Gastroesophageal sphincter (tissue), 4 donors: ENCODE measurements at regions not wholly inside any gene's neighbourhood (a gene's known extent, or its start where the extent isn't known, plus 50 kb on each side); places are given as distances from the start of the nearest gene placed in this dataset.

Experiments used
- ATAC-seq: fragments of 150-250 bp; one replicate; pipeline ENCODE4 v1.9.1; 2016; ENCODE audit warnings: mild to moderate bottlenecking, moderate library complexity
- H3K27ac ChIP-seq, 4 donors: fragments of 200-600 bp; sonication (generic) in 3 of 4; 1 replicate in 3 of 4; 2 replicates in 1 of 4; pipeline ENCODE4 v1.5.1; 2016 to 2019
- H3K27me3 ChIP-seq: fragments of 200-600 bp; sonication (generic); one replicate; pipeline ENCODE4 v1.5.1; 2019
- H3K36me3 ChIP-seq, 2 donors: fragments of 200-600 bp; sonication (generic); one replicate each; pipeline ENCODE4 v1.5.1; 2019; ENCODE audit warnings: control low read depth in 1 of 2
- H3K4me1 ChIP-seq, 3 donors: fragments of 200-600 bp; sonication (generic); 1 replicate in 2 of 3; 2 replicates in 1 of 3; pipeline ENCODE4 v1.5.1; 2016 to 2019; ENCODE audit warnings: control low read depth in 2 of 3
- H3K4me3 ChIP-seq, 2 donors: fragments of 200-600 bp; sonication (generic); one replicate each; pipeline ENCODE4 v1.5.1; 2019; ENCODE audit warnings: mild to moderate bottlenecking in 1 of 2, moderate library complexity in 1 of 2
- H3K9me3 ChIP-seq, 3 donors: fragments of 200-600 bp; sonication (generic); one replicate each; pipeline ENCODE4 v1.5.1; 2017 to 2019; ENCODE audit warnings: control low read depth in 2 of 3
- CTCF ChIP-seq, 4 experiments: fragments of 200-600 bp in 2 of 4; fragments of 450-650 bp in 2 of 4; sonication (generic) in 1 of 4; IDR thresholded peaks; one replicate each; pipeline ENCODE4 v1.5.1; 2017 to 2019; ENCODE audit warnings: antibody characterized with exemption in 4 of 4, mild to moderate bottlenecking in 2 of 4, moderate library complexity in 2 of 4
- EP300 ChIP-seq: sonication (generic); formaldehyde crosslinking; IDR thresholded peaks from one replicate; pipeline ENCODE4 v1.6.1; 2017; ENCODE audit warnings: antibody characterized with exemption, mild to moderate bottlenecking
- POLR2A ChIP-seq, 2 donors: fragments of 450-650 bp; IDR thresholded peaks; one replicate each; pipeline ENCODE4 v1.6.1; 2017; ENCODE audit warnings: antibody characterized with exemption in 2 of 2, mild to moderate bottlenecking in 2 of 2, moderate library complexity in 1 of 2
- POLR2AphosphoS5 ChIP-seq: sonication (generic); formaldehyde crosslinking; IDR thresholded peaks from one replicate; pipeline ENCODE4 v1.6.1; 2017; ENCODE audit warnings: antibody characterized with exemption
- WGBS, 2 donors: methylation state at CpG; one replicate each; pipeline ENCODE4 v1.1.5; 2018; ENCODE audit warnings: low coverage in 1 of 2; 5-methylcytosine and 5-hydroxymethylcytosine counted together

GRCh38 chr6:43983632-43984031 lies 143.6 kb downstream of the MRPL14 start:
- 80 to 81% methylated on average over 6 to 7 of the region's 7 CpGs for WGBS, 2 donors
- Histone ChIP-seq H3K27me3 (no peaks in the 10 kb centered on the region), H3K27ac (no peak overlapping the region), H3K4me1 (peaks cover 0 to 5% (median 0%) of the 10 kb centered on the region in 3 donors), H3K4me3 (no peak overlapping the region), H3K36me3 (no peaks in the 10 kb centered on the region), H3K9me3 (no peaks in the 10 kb centered on the region)
- ATAC-seq = no peak
- TF ChIP-seq POLR2AphosphoS5 (no peak), POLR2A (IDR thresholded peaks at IDR 0.05) (no peak), CTCF (IDR thresholded peaks at IDR 0.05) (no peak), EP300 (no peak)

- no peak for ATAC-seq
- no peaks in the 10 kb centered on the region for H3K36me3 ChIP-seq
- peaks cover 0 to 10% (median 0%) of the 10 kb centered on the region in 3 donors for H3K4me1 ChIP-seq
- H3K4me3 ChIP-seq = no peak overlapping the region
- no peaks in the 10 kb centered on the region for H3K27me3 ChIP-seq
- no peak overlapping the region for H3K27ac ChIP-seq
- no peaks in the 10 kb centered on the region for H3K9me3 ChIP-seq
- no CpG with 5 or more reads among the region's 2 CpGs for WGBS, 2 donors
- TF ChIP-seq CTCF (IDR thresholded peaks at IDR 0.05) (no peak), POLR2A (IDR thresholded peaks at IDR 0.05) (no peak), POLR2AphosphoS5 (no peak), EP300 (no peak)
These were observed 144.1 kb downstream of the MRPL14 start for GRCh38 chr6:43983191-43983590.

DNA sequence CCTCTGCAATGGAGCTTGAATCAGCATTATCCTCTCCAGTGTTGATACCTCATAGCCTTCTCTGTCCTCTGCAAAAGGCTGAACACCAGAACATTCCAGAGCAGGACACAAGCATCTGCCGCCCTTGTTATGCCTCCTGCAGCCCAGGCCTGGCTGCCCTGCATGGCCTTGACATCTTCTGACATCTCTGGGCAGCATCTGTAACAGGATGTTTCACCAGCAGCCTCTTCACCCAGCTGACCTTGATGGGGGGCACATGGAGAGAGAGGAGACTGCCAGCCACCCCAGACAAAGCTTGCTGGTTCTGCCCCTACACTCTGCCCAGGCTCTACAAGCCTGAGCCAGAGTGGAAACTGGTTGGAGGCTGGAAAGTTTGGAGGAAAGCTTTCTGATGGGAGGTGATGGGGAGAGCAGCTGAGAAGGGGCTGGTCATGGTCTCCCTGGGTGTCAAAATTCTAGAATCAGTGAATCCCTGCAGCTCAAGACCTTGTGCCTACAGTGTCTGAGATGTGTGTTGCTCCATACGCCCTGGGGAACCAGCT lies 145.1 kb downstream of the MRPL14 start:
- Histone ChIP-seq H3K9me3 (no peaks in the 10 kb centered on the region), H3K4me1 (peaks cover 0 to 12% (median 0%) of the 10 kb centered on the region in 3 donors), H3K4me3 (no peak overlapping the region), H3K27me3 (no peaks in the 10 kb centered on the region), H3K36me3 (no peaks in the 10 kb centered on the region), H3K27ac (no peak overlapping the region)
- no peak for ATAC-seq
- TF ChIP-seq CTCF (IDR thresholded peaks at IDR 0.05) (no peak), POLR2AphosphoS5 (no peak), POLR2A (IDR thresholded peaks at IDR 0.05) (no peak), EP300 (no peak)
- 90 to 100% methylated on average over 1 to 2 of the region's 2 CpGs for WGBS, 2 donors

DNA sequence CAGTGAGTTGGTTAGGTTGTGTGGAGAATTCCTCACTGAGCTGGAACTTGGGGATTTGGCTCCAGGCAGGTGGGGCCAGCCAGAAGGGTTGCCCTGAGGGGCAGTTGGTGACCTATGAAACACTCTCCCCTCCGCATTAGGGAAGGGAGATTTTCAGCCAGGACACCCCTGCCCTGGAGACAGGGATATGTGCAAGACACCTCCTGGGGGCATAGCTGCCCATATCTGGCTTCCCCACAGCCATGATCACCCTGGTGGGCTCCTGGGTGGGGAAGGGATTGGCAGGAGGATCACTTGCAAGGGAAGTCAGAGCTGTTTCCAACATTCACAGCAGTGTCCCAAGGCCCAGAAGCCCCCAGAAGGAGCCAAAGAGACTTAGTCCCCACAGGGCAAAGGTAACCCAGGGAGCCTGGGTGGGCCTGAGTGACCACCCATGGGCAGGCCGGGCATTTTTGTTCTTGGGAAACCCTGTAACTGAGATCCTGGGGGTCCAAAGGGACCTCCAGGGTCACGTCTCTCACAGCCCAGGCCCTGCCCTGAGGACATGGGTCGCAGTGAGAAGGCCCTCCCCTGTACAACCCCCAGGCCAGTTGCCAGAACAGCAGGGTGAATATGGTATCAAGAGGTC lies 145.8 kb downstream of the MRPL14 start:
- Histone ChIP-seq H3K27ac (no peak overlapping the region), H3K27me3 (no peaks in the 10 kb centered on the region), H3K4me1 (peaks cover 0 to 12% (median 0%) of the 10 kb centered on the region in 3 donors), H3K36me3 (no peaks in the 10 kb centered on the region), H3K9me3 (no peaks in the 10 kb centered on the region), H3K4me3 (no peak overlapping the region)
- 90% methylated on average over 3 of the region's 4 CpGs; no CpG with 5 or more reads in 1 of the 2 donors for WGBS, 2 donors
- TF ChIP-seq POLR2A (IDR thresholded peaks at IDR 0.05) = no peak
- TF ChIP-seq POLR2AphosphoS5 = no peak
- no peak for ATAC-seq

GRCh38 chr6:43980004-43980795 lies 147.1 kb downstream of the MRPL14 start:
- H3K9me3 ChIP-seq = no peaks in the 10 kb centered on the region
- H3K36me3 ChIP-seq = no peaks in the 10 kb centered on the region
- ATAC-seq = no peak
- no peak overlapping the region for H3K27ac ChIP-seq
- H3K4me1 ChIP-seq = peaks cover 0 to 12% (median 0%) of the 10 kb centered on the region in 3 donors
- H3K4me3 ChIP-seq = no peak overlapping the region
- no peaks in the 10 kb centered on the region for H3K27me3 ChIP-seq
- TF ChIP-seq CTCF (IDR thresholded peaks at IDR 0.05) = no peak
- TF ChIP-seq POLR2AphosphoS5 = no peak
- no peak for TF ChIP-seq POLR2A (IDR thresholded peaks at IDR 0.05)
- TF ChIP-seq EP300 = no peak
- 85% methylated on average over 6 to 8 of the region's 12 CpGs for WGBS, 2 donors
